WTC11 (cell line): ENCODE measurements at regions not wholly inside any gene's neighbourhood (a gene's known extent, or its start where the extent isn't known, plus 50 kb on each side); places are given as distances from the start of the nearest gene placed in this dataset.

ENCODE experiments used
- CREM ChIP-seq: sonication (generic); formaldehyde crosslinking; IDR thresholded peaks from 2 replicates; pipeline ENCODE4 v1.8.1; 2022; ENCODE audit warnings: mild to moderate bottlenecking, missing genetic modification reagents, moderate library complexity
- FOXP1 ChIP-seq: sonication (generic); formaldehyde crosslinking; IDR thresholded peaks from 2 replicates; pipeline ENCODE4 v1.8.0; 2022; ENCODE audit warnings: missing genetic modification reagents, mild to moderate bottlenecking, moderate library complexity, borderline replicate concordance
- MXD4 ChIP-seq: fragments of 250-450 bp; sonication (Bioruptor Pico); IDR thresholded peaks from 2 replicates; pipeline ENCODE4 v1.8.0; 2021; ENCODE audit warnings: mild to moderate bottlenecking, moderate library complexity, borderline replicate concordance
- NR3C1 ChIP-seq: sonication (generic); formaldehyde crosslinking; conservative IDR thresholded peaks from 2 replicates; pipeline ENCODE4 v1.8.1; 2023; ENCODE audit warnings: low read depth, mild to moderate bottlenecking, missing genetic modification reagents
- PRRX2 ChIP-seq: fragments of 250-450 bp; sonication (Bioruptor Pico); IDR thresholded peaks from 2 replicates; pipeline ENCODE4 v1.8.0; 2021; ENCODE audit warnings: mild to moderate bottlenecking
- SP1 ChIP-seq: sonication (generic); formaldehyde crosslinking; conservative IDR thresholded peaks from 2 replicates; pipeline ENCODE4 v1.8.1; 2022; ENCODE audit warnings: missing genetic modification reagents
- TEAD4 ChIP-seq: sonication (generic); formaldehyde crosslinking; IDR thresholded peaks from 2 replicates; pipeline ENCODE4 v1.8.0; 2022; ENCODE audit warnings: mild to moderate bottlenecking, missing genetic modification reagents
- TP53 ChIP-seq: sonication (generic); formaldehyde crosslinking; IDR thresholded peaks from 2 replicates; pipeline ENCODE4 v1.8.1; 2023; ENCODE audit warnings: mild to moderate bottlenecking, missing genetic modification reagents
- TF ChIP-seq, protein P1 (sequence below): fragments of 200-600 bp; IDR thresholded peaks from 2 replicates; pipeline ENCODE4 v1.8.0; 2022; ENCODE audit warnings: antibody characterized with exemption
- TF ChIP-seq, protein P2 (sequence below): sonication (generic); formaldehyde crosslinking; IDR thresholded peaks from 2 replicates; pipeline ENCODE4 v1.8.1; 2023; ENCODE audit warnings: mild to moderate bottlenecking, missing genetic modification reagents, moderate library complexity
- TF ChIP-seq, protein P3 (sequence below): sonication (generic); formaldehyde crosslinking; IDR thresholded peaks from 2 replicates; pipeline ENCODE4 v1.8.0; 2022; ENCODE audit warnings: mild to moderate bottlenecking, missing genetic modification reagents
- TF ChIP-seq, protein P4 (sequence below): sonication (generic); formaldehyde crosslinking; IDR thresholded peaks from 2 replicates; pipeline ENCODE4 v1.8.0; 2023; ENCODE audit warnings: missing genetic modification reagents, mild to moderate bottlenecking, borderline replicate concordance

DNA sequence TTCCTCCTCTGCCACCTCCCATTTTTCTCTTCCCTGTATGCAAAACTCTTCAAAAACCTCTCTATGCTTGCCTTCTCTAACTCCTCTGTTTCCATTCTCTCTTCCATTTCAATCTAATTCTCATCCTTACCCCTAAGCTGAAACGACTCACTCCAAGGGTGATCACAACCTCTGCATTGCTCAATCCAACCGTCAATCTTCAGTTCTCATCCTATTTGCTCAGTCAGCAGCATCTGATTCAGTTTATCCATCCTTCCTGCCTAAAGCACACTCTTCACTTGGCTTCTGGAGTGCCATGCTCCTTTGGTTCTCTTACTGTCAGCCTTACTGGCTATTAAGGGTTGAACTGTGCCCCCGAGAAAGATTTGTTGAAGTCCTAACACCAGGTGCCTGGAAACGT, 163.5 kb upstream of the NEBL start:
- TF ChIP-seq, protein P1, sequence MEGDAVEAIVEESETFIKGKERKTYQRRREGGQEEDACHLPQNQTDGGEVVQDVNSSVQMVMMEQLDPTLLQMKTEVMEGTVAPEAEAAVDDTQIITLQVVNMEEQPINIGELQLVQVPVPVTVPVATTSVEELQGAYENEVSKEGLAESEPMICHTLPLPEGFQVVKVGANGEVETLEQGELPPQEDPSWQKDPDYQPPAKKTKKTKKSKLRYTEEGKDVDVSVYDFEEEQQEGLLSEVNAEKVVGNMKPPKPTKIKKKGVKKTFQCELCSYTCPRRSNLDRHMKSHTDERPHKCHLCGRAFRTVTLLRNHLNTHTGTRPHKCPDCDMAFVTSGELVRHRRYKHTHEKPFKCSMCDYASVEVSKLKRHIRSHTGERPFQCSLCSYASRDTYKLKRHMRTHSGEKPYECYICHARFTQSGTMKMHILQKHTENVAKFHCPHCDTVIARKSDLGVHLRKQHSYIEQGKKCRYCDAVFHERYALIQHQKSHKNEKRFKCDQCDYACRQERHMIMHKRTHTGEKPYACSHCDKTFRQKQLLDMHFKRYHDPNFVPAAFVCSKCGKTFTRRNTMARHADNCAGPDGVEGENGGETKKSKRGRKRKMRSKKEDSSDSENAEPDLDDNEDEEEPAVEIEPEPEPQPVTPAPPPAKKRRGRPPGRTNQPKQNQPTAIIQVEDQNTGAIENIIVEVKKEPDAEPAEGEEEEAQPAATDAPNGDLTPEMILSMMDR: no peak
- TF ChIP-seq NR3C1: no peak
- no peak for TF ChIP-seq SP1 (CRISPR knock-in tag)
- no peak for TF ChIP-seq TP53 (CRISPR knock-in tag)
- TF ChIP-seq TEAD4: no peak
- no peak for TF ChIP-seq CREM (CRISPR knock-in tag)
- TF ChIP-seq, protein P2, sequence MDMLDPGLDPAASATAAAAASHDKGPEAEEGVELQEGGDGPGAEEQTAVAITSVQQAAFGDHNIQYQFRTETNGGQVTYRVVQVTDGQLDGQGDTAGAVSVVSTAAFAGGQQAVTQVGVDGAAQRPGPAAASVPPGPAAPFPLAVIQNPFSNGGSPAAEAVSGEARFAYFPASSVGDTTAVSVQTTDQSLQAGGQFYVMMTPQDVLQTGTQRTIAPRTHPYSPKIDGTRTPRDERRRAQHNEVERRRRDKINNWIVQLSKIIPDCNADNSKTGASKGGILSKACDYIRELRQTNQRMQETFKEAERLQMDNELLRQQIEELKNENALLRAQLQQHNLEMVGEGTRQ (CRISPR knock-in tag): no peak
- TF ChIP-seq MXD4 (CRISPR knock-in tag): no peak
- TF ChIP-seq, protein P3, sequence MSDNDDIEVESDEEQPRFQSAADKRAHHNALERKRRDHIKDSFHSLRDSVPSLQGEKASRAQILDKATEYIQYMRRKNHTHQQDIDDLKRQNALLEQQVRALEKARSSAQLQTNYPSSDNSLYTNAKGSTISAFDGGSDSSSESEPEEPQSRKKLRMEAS (CRISPR knock-in tag): no peak
- no peak for TF ChIP-seq PRRX2 (CRISPR knock-in tag)
- TF ChIP-seq FOXP1 (CRISPR knock-in tag): no peak
- TF ChIP-seq, protein P4, sequence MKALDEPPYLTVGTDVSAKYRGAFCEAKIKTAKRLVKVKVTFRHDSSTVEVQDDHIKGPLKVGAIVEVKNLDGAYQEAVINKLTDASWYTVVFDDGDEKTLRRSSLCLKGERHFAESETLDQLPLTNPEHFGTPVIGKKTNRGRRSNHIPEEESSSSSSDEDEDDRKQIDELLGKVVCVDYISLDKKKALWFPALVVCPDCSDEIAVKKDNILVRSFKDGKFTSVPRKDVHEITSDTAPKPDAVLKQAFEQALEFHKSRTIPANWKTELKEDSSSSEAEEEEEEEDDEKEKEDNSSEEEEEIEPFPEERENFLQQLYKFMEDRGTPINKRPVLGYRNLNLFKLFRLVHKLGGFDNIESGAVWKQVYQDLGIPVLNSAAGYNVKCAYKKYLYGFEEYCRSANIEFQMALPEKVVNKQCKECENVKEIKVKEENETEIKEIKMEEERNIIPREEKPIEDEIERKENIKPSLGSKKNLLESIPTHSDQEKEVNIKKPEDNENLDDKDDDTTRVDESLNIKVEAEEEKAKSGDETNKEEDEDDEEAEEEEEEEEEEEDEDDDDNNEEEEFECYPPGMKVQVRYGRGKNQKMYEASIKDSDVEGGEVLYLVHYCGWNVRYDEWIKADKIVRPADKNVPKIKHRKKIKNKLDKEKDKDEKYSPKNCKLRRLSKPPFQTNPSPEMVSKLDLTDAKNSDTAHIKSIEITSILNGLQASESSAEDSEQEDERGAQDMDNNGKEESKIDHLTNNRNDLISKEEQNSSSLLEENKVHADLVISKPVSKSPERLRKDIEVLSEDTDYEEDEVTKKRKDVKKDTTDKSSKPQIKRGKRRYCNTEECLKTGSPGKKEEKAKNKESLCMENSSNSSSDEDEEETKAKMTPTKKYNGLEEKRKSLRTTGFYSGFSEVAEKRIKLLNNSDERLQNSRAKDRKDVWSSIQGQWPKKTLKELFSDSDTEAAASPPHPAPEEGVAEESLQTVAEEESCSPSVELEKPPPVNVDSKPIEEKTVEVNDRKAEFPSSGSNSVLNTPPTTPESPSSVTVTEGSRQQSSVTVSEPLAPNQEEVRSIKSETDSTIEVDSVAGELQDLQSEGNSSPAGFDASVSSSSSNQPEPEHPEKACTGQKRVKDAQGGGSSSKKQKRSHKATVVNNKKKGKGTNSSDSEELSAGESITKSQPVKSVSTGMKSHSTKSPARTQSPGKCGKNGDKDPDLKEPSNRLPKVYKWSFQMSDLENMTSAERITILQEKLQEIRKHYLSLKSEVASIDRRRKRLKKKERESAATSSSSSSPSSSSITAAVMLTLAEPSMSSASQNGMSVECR (CRISPR knock-in tag): no peak
